GM11168 (cell line): ENCODE measurements at regions not wholly inside any gene's neighbourhood (a gene's known extent, or its start where the extent isn't known, plus 50 kb on each side); places are given as distances from the start of the nearest gene placed in this dataset.

Experiments
- in situ Hi-C: fragments of 300-500 bp; cut with MboI; formaldehyde crosslinking; loops from one replicate; pipeline ENCODE4 v1.12.0; 2022; ENCODE audit warnings: low sequenced_read_pairs; ENCODE audit not compliant: unreplicated experiment

- in situ Hi-C loops = no loop called here
Observed at GRCh38 chr3:117556646-117557407, 847.2 kb downstream of the TUSC7 start.

- in situ Hi-C loops = no loop called here
Observed at GRCh38 chr3:117557464-117558090, 848.0 kb downstream of the TUSC7 start.

DNA sequence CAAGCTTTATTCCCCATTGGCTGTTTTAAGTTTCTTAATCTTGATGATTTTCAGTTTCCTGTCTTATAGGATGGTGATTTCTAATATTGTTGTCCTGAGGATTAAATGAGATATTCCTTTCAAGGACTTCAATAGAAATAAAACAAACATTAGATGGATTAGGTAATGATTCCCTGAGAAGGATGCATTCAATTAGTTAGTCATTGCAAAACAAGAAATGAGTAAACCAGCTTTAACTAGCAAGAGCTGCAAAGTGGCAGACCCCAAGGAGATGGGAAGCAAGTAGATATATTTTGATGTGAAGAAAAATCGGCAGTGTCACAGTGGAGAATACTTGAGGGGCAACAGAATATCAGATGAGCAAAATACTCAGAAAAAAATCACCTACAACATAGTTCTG, 849.1 kb downstream of the TUSC7 start:
- in situ Hi-C loops = no loop called here

GRCh38 chr3:117562000-117562399, 852.4 kb downstream of the TUSC7 start:
- in situ Hi-C loops = no loop called here

DNA sequence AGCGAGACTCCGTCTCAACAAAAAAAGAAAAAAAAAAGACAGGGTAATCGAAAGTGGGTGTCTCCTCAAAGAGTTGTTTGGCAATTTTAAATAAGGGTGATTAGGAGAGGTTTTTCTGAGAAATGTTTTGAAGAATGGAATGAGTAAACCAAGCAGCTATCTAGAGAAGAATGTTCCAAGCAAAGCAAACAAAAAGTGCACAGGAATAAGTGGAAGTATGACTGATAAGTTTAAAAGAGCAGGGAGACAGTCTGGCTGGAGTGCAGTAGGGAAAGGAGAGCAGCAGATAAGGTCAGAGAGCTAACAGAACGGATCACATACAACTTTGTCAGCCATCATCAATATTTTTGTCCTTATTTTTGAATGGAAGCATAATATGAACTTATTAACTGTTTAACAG, 853.5 kb downstream of the TUSC7 start:
- in situ Hi-C loops = no loop called here

- in situ Hi-C loops = no loop called here
Observed at GRCh38 chr3:117565777-117566176, 856.2 kb downstream of the TUSC7 start.

GRCh38 chr3:117566926-117567325, 857.3 kb downstream of the TUSC7 start:
- in situ Hi-C loops = no loop called here

DNA sequence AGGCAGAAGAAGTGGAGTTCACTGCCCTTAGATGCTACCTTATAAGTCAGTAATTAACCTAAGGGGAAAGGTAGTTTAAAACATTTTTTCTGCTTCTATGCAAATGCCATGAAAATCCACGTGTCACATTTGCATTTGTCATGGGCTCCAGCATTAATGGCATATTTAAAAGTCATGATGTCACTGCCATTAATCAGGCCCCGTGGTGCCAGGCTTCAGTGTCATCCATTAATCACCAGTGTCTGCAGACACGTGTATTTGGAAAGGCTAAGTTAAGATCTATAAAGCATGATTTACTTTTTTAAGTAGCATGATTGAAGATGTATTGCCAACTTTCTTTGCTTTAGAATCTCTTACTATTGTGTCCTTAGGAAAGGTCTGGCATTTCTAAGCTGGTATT, 857.8 kb downstream of the TUSC7 start:
- in situ Hi-C loops = no loop called here

GRCh38 chr3:117567906-117568305, 858.3 kb downstream of the TUSC7 start:
- in situ Hi-C loops = no loop called here

GRCh38 chr3:117572786-117573185, 863.2 kb downstream of the TUSC7 start:
- in situ Hi-C loops = no loop called here

DNA sequence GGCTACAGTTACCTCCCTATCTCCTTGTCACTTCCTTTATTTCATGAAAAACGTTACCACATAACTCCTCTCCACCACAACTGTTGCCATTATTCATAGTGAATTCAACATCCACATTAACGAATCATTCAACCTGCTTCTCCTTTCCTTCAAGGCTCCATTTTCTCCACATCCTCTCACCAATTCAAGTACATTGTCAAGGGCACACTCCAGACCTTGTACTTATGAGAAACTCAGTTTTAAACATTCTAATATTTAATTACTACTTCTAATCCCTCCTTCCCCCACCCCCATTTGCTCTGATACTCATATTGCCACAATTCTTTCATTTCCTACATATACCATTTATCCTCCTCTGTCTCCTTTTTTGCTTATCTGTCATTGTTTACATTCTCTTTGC, 871.2 kb downstream of the TUSC7 start:
- in situ Hi-C loops = no loop called here

GRCh38 chr3:117586161-117586560, 876.6 kb downstream of the TUSC7 start:
- in situ Hi-C loops = no loop called here

DNA sequence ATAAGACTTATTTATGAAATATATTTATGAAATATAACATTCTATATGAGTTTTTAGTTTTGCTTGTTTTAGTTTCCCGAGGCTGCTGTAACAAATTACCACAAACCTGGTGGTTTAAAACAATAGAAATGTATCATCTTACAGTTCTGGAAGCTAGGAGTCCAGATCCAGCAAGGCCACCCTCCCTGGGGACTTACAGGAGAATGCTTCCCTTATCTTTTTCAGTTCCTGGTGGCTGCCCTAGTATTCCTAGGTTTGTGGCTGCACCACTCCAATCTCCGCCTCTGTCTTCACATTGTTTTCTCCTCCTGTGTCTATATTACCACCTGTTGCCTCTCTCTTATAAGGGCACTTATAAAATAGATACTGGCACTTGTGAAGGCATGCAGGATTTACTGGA, 877.8 kb downstream of the TUSC7 start:
- in situ Hi-C loops = no loop called here

- in situ Hi-C loops = no loop called here
Observed at GRCh38 chr3:117589454-117589853, 879.9 kb downstream of the TUSC7 start.

GRCh38 chr3:117595615-117596014, 886.0 kb downstream of the TUSC7 start:
- in situ Hi-C loops = no loop called here

DNA sequence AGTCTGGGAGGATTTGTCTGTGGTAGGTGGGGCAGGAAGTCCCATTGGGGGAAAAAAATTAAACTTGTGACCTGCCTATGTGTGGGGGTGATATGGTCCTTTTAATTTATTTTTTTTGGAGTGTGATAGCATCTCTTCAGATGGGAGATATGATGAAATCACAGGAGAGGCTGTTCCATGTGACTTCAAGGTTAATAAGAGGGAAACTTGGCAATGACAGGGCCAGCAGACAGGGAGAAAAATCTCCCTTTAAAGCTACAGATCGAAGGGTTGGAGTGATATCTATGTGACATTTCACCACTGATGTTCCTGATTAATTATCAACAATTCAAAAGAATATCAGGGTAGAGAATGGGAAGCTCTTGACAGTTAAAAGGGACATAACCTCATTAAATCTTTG, 886.9 kb downstream of the TUSC7 start:
- in situ Hi-C loops = no loop called here

DNA sequence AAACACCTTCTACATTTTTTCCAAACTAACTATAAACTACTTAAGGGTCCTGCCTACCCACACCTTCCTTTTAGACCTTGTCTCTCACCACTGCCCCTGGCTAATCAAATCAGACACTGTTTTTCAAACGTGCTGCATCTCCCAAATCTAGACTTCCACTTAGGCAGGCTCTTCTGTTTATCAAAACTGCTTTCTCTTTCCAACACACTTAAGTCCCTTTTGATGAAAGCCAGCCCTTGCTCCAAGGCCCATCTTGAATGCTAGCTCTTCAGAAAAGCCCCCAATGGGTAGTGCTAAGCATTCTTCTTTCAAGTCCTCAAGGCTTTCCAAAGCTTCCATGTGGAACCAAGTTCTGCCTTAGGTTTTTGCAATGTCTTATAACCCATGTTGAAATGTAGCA, 888.3 kb downstream of the TUSC7 start:
- in situ Hi-C loops = no loop called here

DNA sequence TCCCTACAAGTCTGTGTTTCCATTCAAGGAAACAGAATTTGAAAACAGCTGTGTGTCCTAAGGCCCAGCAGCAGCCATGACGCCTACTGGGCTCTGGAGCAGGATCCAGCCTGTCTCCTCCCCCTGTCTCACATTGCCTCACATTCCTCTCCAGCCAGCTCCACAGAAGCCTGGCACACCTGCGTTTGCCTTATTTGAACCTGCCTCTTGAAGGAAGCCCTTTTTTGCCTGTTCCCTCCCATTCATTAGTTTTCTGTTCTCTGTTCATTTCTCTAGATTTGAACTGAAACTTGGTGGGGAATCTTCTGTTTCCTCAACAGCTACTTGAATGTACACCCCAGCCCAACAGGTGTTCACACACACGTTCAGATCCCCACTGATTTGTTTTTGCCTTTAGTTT, 890.5 kb downstream of the TUSC7 start:
- in situ Hi-C loops = no loop called here

DNA sequence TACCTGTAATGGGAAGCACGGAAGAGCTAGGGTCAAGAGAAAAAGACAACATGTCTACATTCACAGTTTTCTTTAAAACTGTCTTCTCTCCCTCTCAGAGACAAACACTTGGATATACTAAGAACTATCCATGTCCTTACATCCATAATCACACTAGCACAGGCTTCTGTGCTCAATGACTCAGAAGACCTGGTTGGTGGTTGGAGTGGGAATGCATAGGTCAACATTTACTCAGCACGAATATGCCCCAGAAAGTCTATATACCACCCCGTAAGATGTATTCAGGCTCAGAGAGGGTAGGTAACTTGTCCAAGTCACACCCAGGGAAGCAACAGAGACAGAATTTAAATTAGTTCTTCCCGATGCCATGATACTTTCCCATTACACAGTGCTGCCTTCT, 891.1 kb downstream of the TUSC7 start:
- in situ Hi-C loops = no loop called here

GRCh38 chr3:117602058-117602644, 892.6 kb downstream of the TUSC7 start:
- in situ Hi-C loops = no loop called here

DNA sequence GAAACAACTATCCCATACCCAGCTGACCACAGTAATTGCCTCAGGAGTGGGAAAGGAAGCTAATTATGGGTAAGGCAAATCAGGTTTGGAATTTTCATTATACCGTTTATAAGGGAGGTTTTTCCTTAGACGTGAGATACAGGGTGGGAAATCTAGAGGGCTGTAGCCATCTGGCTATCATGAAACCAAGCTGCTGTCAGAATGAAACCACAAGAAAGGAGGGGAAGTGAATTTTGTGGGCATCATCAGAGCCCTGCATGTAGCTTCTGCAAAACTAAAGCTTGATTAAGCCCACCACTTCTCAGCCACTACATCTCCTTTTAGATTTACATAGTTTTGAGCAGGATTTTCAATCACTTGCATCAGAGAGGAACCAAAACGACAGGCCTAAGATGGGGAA, 893.5 kb downstream of the TUSC7 start:
- in situ Hi-C loops = no loop called here

- in situ Hi-C loops = no loop called here
Observed at GRCh38 chr3:117606866-117607265, 897.3 kb downstream of the TUSC7 start.
